H9 (cell line): ENCODE measurements at regions not wholly inside any gene's neighbourhood (a gene's known extent, or its start where the extent isn't known, plus 50 kb on each side); places are given as distances from the start of the nearest gene placed in this dataset.

Experiments
- DNase-seq: peaks from one replicate; pipeline ENCODE4 v3.0.0-alpha.2; 2017
- H2AFZ ChIP-seq: one replicate; pipeline ENCODE4 v1.6.1; 2013; ENCODE audit warnings: mild to moderate bottlenecking, low read length, control low read depth, moderate library complexity
- H2AK5ac ChIP-seq: 2 replicates; pipeline ENCODE4 v1.6.1; 2013; ENCODE audit warnings: low read length, control low read depth, mixed read lengths; ENCODE audit not compliant: insufficient read length
- H2BK120ac ChIP-seq: one replicate; pipeline ENCODE4 v1.6.1; 2013; ENCODE audit warnings: low read depth, mild to moderate bottlenecking, low read length, control low read depth, inconsistent platforms; ENCODE audit not compliant: poor library complexity, severe bottlenecking
- H2BK12ac ChIP-seq: 2 replicates; pipeline ENCODE4 v1.6.1; 2013; ENCODE audit warnings: low read length, control low read depth, mixed read lengths, low read depth; ENCODE audit not compliant: insufficient read length
- H2BK15ac ChIP-seq: 2 replicates; pipeline ENCODE4 v1.6.1; 2013; ENCODE audit warnings: low read depth, low read length, control low read depth
- H2BK20ac ChIP-seq: one replicate; pipeline ENCODE4 v1.6.1; 2013; ENCODE audit warnings: low read depth, mild to moderate bottlenecking, low read length, control low read depth, inconsistent platforms; ENCODE audit not compliant: poor library complexity, severe bottlenecking
- H2BK5ac ChIP-seq: 2 replicates; pipeline ENCODE4 v1.6.1; 2013; ENCODE audit warnings: low read length, control low read depth, mixed read lengths; ENCODE audit not compliant: insufficient read length
- H3K14ac ChIP-seq: 2 replicates; pipeline ENCODE4 v1.6.1; 2013; ENCODE audit warnings: low read length, control low read depth; ENCODE audit not compliant: insufficient read depth
- H3K18ac ChIP-seq: 2 replicates; pipeline ENCODE4 v1.6.1; 2013; ENCODE audit warnings: low read depth, mild to moderate bottlenecking, mixed read lengths, low read length, control low read depth; ENCODE audit not compliant: insufficient read length
- H3K23ac ChIP-seq: 2 replicates; pipeline ENCODE4 v1.6.1; 2013; ENCODE audit warnings: low read length, control low read depth, mixed read lengths, low read depth; ENCODE audit not compliant: insufficient read length
- H3K23me2 ChIP-seq: 2 replicates; pipeline ENCODE4 v1.6.1; 2013; ENCODE audit warnings: low read depth, mild to moderate bottlenecking, mixed read lengths, low read length, control low read depth; ENCODE audit not compliant: insufficient read length, poor library complexity, severe bottlenecking
- H3K27ac ChIP-seq: 2 replicates; pipeline ENCODE4 v1.5.1; 2013; ENCODE audit warnings: low read length, control low read depth, mixed read lengths, low read depth; ENCODE audit not compliant: insufficient read length
- H3K27me3 ChIP-seq: 2 replicates; pipeline ENCODE4 v1.6.1; 2013; ENCODE audit warnings: low read length, control low read depth, inconsistent platforms; ENCODE audit not compliant: insufficient read depth
- H3K4ac ChIP-seq: 2 replicates; pipeline ENCODE4 v1.6.1; 2013; ENCODE audit warnings: low read depth, mild to moderate bottlenecking, control low read depth, inconsistent platforms, low read length, moderate library complexity
- H3K4me1 ChIP-seq: 2 replicates; pipeline ENCODE4 v1.6.1; 2013; ENCODE audit warnings: low read length, control low read depth, inconsistent platforms; ENCODE audit not compliant: insufficient read depth
- H3K4me2 ChIP-seq: 2 replicates; pipeline ENCODE4 v1.6.1; 2013; ENCODE audit warnings: low read length, control low read depth, mixed read lengths; ENCODE audit not compliant: insufficient read length, insufficient read depth
- H3K56ac ChIP-seq: 2 replicates; pipeline ENCODE4 v1.6.1; 2013; ENCODE audit warnings: low read depth, mild to moderate bottlenecking, mixed read lengths, low read length, control low read depth; ENCODE audit not compliant: insufficient read length
- H3K79me1 ChIP-seq: 2 replicates; pipeline ENCODE4 v1.6.1; 2013; ENCODE audit warnings: low read depth, mild to moderate bottlenecking, moderate library complexity, low read length, control low read depth, inconsistent platforms; ENCODE audit not compliant: insufficient read depth, poor library complexity, severe bottlenecking
- H3K79me2 ChIP-seq: 2 replicates; pipeline ENCODE4 v1.6.1; 2013; ENCODE audit warnings: low read length, control low read depth, inconsistent platforms; ENCODE audit not compliant: insufficient read depth
- H3K9ac ChIP-seq: 2 replicates; pipeline ENCODE4 v1.6.1; 2013; ENCODE audit warnings: low read length, control low read depth, mixed read lengths; ENCODE audit not compliant: insufficient read length; ENCODE audit errors: extremely low read depth
- H3K9me3 ChIP-seq: one replicate; pipeline ENCODE4 v1.6.1; 2013; ENCODE audit warnings: low read depth, low read length, inconsistent platforms; ENCODE audit not compliant: control insufficient read depth
- H3T11ph ChIP-seq: one replicate; pipeline ENCODE4 v1.6.1; 2013; ENCODE audit warnings: mild to moderate bottlenecking, low read length, control low read depth, inconsistent platforms
- H4K20me1 ChIP-seq: one replicate; pipeline ENCODE4 v1.6.1; 2013; ENCODE audit not compliant: control insufficient read depth, insufficient read length, insufficient read depth
- H4K5ac ChIP-seq: 2 replicates; pipeline ENCODE4 v1.6.1; 2013; ENCODE audit warnings: low read depth, mild to moderate bottlenecking, mixed read lengths, low read length, control low read depth; ENCODE audit not compliant: insufficient read length
- H4K8ac ChIP-seq: replicated peaks from 2 replicates; pipeline ENCODE4 v1.6.1; 2013; ENCODE audit warnings: low read length, control low read depth, mixed read lengths, low read depth; ENCODE audit not compliant: insufficient read length
- H4K91ac ChIP-seq: 2 replicates; pipeline ENCODE4 v1.6.1; 2013; ENCODE audit warnings: low read depth, mild to moderate bottlenecking, moderate library complexity, mixed read lengths, low read length, control low read depth; ENCODE audit not compliant: insufficient read length
- H3K27ac Mint-ChIP-seq, 3 experiments: 2 replicates in 2 of 3; 3 replicates in 1 of 3; pipeline ENCODE4 v1.8.0; 2020 to 2021; ENCODE audit warnings: mixed read lengths in 3 of 3, mild to moderate bottlenecking in 1 of 3, moderate library complexity in 1 of 3
- H3K27me3 Mint-ChIP-seq: 2 replicates; pipeline ENCODE4 v1.8.0; 2021; ENCODE audit warnings: low read depth, mild to moderate bottlenecking, moderate library complexity, mixed read lengths
- H3K36me3 Mint-ChIP-seq, 3 experiments: 2 replicates in 2 of 3; 3 replicates in 1 of 3; pipeline ENCODE4 v1.8.0; 2020 to 2021; ENCODE audit warnings: low read depth in 3 of 3, mixed read lengths in 3 of 3; ENCODE audit not compliant: insufficient read depth in 1 of 3
- H3K4me1 Mint-ChIP-seq, 2 experiments: 2 replicates each; pipeline ENCODE4 v1.8.0; 2020; ENCODE audit warnings: mixed read lengths in 2 of 2
- H3K4me3 Mint-ChIP-seq, 2 experiments: 2 replicates in 1 of 2; 3 replicates in 1 of 2; pipeline ENCODE4 v1.8.0; 2020 to 2021; ENCODE audit warnings: mild to moderate bottlenecking in 2 of 2, mixed read lengths in 2 of 2, moderate library complexity in 1 of 2
- H3K9me3 Mint-ChIP-seq, 2 experiments: 2 replicates in 1 of 2; 3 replicates in 1 of 2; pipeline ENCODE4 v1.8.0; 2020; ENCODE audit warnings: mild to moderate bottlenecking in 2 of 2, mixed read lengths in 2 of 2, moderate library complexity in 1 of 2
- CTCF ChIP-seq: fragments of 200-600 bp; sonication (generic); conservative IDR thresholded peaks from 3 replicates; pipeline ENCODE4 v1.8.0; 2021; ENCODE audit warnings: antibody characterized with exemption, mild to moderate bottlenecking
- WGBS: extraction: QIAGEN DNeasy Blood & Tissue Kit; methylation state at CpG from one replicate; pipeline ENCODE4 v1.1.7; 2013; ENCODE audit warnings: missing lambda C conversion rate, low lambda C conversion rate, mixed read lengths; ENCODE audit not compliant: insufficient read length; ENCODE audit errors: extremely low coverage; 5-methylcytosine and 5-hydroxymethylcytosine counted together

DNA sequence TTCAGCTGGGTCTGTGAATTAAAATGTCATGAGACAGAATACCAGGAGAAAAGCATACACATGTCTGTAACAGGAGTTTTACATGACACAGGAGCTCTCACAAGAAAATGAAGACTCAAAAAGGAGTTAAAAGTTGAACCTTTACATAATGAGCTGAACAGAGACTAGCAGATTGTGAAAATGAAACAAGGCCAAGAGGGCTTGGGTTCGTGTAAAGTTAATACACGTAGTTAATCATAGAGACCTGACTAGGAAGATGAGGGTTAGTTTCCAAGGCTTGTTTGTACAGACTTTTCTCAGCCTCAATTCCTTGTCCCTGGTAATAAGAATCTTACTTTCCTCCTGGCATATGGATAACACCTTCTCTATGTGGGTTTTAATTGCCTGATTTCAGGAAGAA is 1294.0 kb downstream of the MAT2B start:
- Histone ChIP-seq H2BK12ac (no peak overlapping the region), H2AK5ac (no peak overlapping the region)
- peaks cover 8 to 11% of the 10 kb centered on the region in 2 experiments for H3K4me1 Mint-ChIP-seq

More for the DNA sequence above, 1294.0 kb downstream of the MAT2B start:
- H3K27ac ChIP-seq: no peak overlapping the region
- Mint-ChIP-seq H3K27me3 (no peaks in the 10 kb centered on the region; the same call in 1 of the 2 replicates), H3K36me3 (peaks cover 23 to 39% (median 32%) of the 10 kb centered on the region in 3 experiments), H3K9me3 (peaks cover 34 to 42% of the 10 kb centered on the region in 2 experiments), H3K4me3 (no peak overlapping the region), H3K27ac (no peak overlapping the region)
- H2BK20ac ChIP-seq: no peak overlapping the region
- H3K23me2 ChIP-seq: no peaks in the 10 kb centered on the region
- no peak overlapping the region for H3K56ac ChIP-seq
- no peaks in the 10 kb centered on the region; the same call in 1 of the 2 replicates for H3K4me1 ChIP-seq
- no peak overlapping the region for H2BK15ac ChIP-seq
- TF ChIP-seq CTCF: no peak
- no peaks in the 10 kb centered on the region for H4K20me1 ChIP-seq
- no peak overlapping the region for H2BK120ac ChIP-seq
- no peak overlapping the region for H4K5ac ChIP-seq
- H3K14ac ChIP-seq: no peak overlapping the region
- no peak overlapping the region for H3K18ac ChIP-seq
- no peak overlapping the region for H3K4me2 ChIP-seq
- no peak overlapping the region for H3K4ac ChIP-seq
- no peak overlapping the region for H2AFZ ChIP-seq
- WGBS: no CpG with 5 or more reads among the region's 2 CpGs
- H3K23ac ChIP-seq: no peak overlapping the region
- H4K8ac ChIP-seq: no peak overlapping the region
- peaks cover 24% of the 10 kb centered on the region for H3K9me3 ChIP-seq
- no peak for DNase-seq
- H3K79me2 ChIP-seq: no peaks in the 10 kb centered on the region
- H3K27me3 ChIP-seq: no peaks in the 10 kb centered on the region
- no peak overlapping the region for H3K9ac ChIP-seq
- H2BK5ac ChIP-seq: no peak overlapping the region
- no peak overlapping the region for H4K91ac ChIP-seq
- H3T11ph ChIP-seq: no peak overlapping the region
- H3K79me1 ChIP-seq: no peaks in the 10 kb centered on the region
